CD14-positive monocyte (primary cell): ENCODE measurements at regions not wholly inside any gene's neighbourhood (a gene's known extent, or its start where the extent isn't known, plus 50 kb on each side); places are given as distances from the start of the nearest gene placed in this dataset.

Source experiments
- DNase-seq, 3 donors: peaks; one replicate each; pipeline ENCODE4 v3.0.0-alpha.2; 2011 to 2022
- H2AFZ ChIP-seq: 2 replicates; pipeline ENCODE4 v1.6.0; 2012; ENCODE audit warnings: mild to moderate bottlenecking, low read depth, low read length, inconsistent platforms; ENCODE audit not compliant: insufficient read depth, poor library complexity, severe bottlenecking
- H3K27ac ChIP-seq, 2 donors: 1 replicate in 1 of 2; 2 replicates in 1 of 2; pipeline ENCODE4 v1.5.1; 2012 to 2013; ENCODE audit warnings: low read length in 2 of 2, control low read depth in 1 of 2, inconsistent platforms in 1 of 2, low read depth in 1 of 2, mild to moderate bottlenecking in 1 of 2
- H3K27me3 ChIP-seq, 2 donors: one replicate each; pipeline versions ENCODE4 v1.6.0 to v1.6.1; 2011 to 2013; ENCODE audit warnings: low read length in 2 of 2; ENCODE audit not compliant: control insufficient read depth in 2 of 2, insufficient read depth in 2 of 2
- H3K36me3 ChIP-seq, 2 donors: replicated peaks in 1 of 2; 1 replicate in 1 of 2; 2 replicates in 1 of 2; pipeline versions ENCODE4 v1.5.1 to v1.6.1; 2012 to 2013; ENCODE audit warnings: low read length in 2 of 2, control low read depth in 1 of 2, inconsistent platforms in 1 of 2, mild to moderate bottlenecking in 1 of 2; ENCODE audit not compliant: insufficient read depth in 2 of 2, control insufficient read depth in 1 of 2
- H3K4me1 ChIP-seq, 2 donors: 1 replicate in 1 of 2; 2 replicates in 1 of 2; pipeline versions ENCODE4 v1.5.1 to v1.6.1; 2012 to 2013; ENCODE audit warnings: low read length in 2 of 2, control low read depth in 1 of 2, inconsistent platforms in 1 of 2, mild to moderate bottlenecking in 1 of 2, moderate library complexity in 1 of 2; ENCODE audit not compliant: insufficient read depth in 2 of 2, control insufficient read depth in 1 of 2
- H3K4me2 ChIP-seq: replicated peaks from 2 replicates; pipeline ENCODE3; 2012; ENCODE audit warnings: low read length, moderate library complexity, mild to moderate bottlenecking; ENCODE audit not compliant: poor library complexity, severe bottlenecking; ENCODE audit errors: extremely low read depth
- H3K4me3 ChIP-seq, 3 experiments: fragments of 200-600 bp in 1 of 3; sonication (generic) in 1 of 3; replicated peaks in 1 of 3; 1 replicate in 2 of 3; 2 replicates in 1 of 3; pipeline ENCODE4 v1.5.1; 2011 to 2013; ENCODE audit warnings: low read length in 3 of 3, mild to moderate bottlenecking in 3 of 3, control low read depth in 2 of 3, low read depth in 2 of 3, inconsistent platforms in 1 of 3, moderate library complexity in 1 of 3
- H3K79me2 ChIP-seq: 2 replicates; pipeline ENCODE4 v1.6.0; 2012; ENCODE audit warnings: mild to moderate bottlenecking, control low read depth, inconsistent platforms, low read length, moderate library complexity; ENCODE audit not compliant: insufficient read depth
- H3K9ac ChIP-seq: 2 replicates; pipeline ENCODE4 v1.6.0; 2017; ENCODE audit warnings: low read length, mild to moderate bottlenecking; ENCODE audit not compliant: insufficient read depth, poor library complexity, severe bottlenecking
- H3K9me3 ChIP-seq, 2 donors: replicated peaks in 1 of 2; 1 replicate in 1 of 2; 2 replicates in 1 of 2; pipeline versions ENCODE4 v1.5.1 to v1.6.1; 2012 to 2013; ENCODE audit warnings: low read length in 2 of 2, control low read depth in 1 of 2; ENCODE audit not compliant: control insufficient read depth in 1 of 2, insufficient read depth in 1 of 2
- H4K20me1 ChIP-seq: 2 replicates; pipeline ENCODE4 v1.6.0; 2012; ENCODE audit warnings: mild to moderate bottlenecking, low read length, control low read depth, moderate library complexity; ENCODE audit not compliant: insufficient read depth
- H3K27ac Mint-ChIP-seq, 7 donors: one replicate each; pipeline ENCODE4 v1.8.0; 2020; ENCODE audit warnings: mild to moderate bottlenecking in 7 of 7, mixed read lengths in 7 of 7, moderate library complexity in 6 of 7, inconsistent platforms in 2 of 7
- H3K27me3 Mint-ChIP-seq, 3 donors: one replicate each; pipeline ENCODE4 v1.8.0; 2021 to 2022; ENCODE audit warnings: low read depth in 3 of 3, mild to moderate bottlenecking in 3 of 3, mixed read lengths in 3 of 3, moderate library complexity in 3 of 3, inconsistent platforms in 1 of 3
- H3K36me3 Mint-ChIP-seq, 2 donors: one replicate each; pipeline ENCODE4 v1.8.0; 2020; ENCODE audit warnings: mixed read lengths in 2 of 2, inconsistent platforms in 1 of 2, mild to moderate bottlenecking in 1 of 2
- H3K4me1 Mint-ChIP-seq: one replicate; pipeline ENCODE4 v1.8.0; 2020; ENCODE audit warnings: mild to moderate bottlenecking, mixed read lengths
- H3K4me3 Mint-ChIP-seq, 2 donors: one replicate each; pipeline ENCODE4 v1.8.0; 2020; ENCODE audit warnings: mild to moderate bottlenecking in 2 of 2, mixed read lengths in 2 of 2, moderate library complexity in 1 of 2
- H3K9me3 Mint-ChIP-seq, 7 donors: one replicate each; pipeline ENCODE4 v1.8.0; 2020 to 2022; ENCODE audit warnings: mixed read lengths in 7 of 7, mild to moderate bottlenecking in 6 of 7, moderate library complexity in 6 of 7, inconsistent platforms in 2 of 7
- CTCF ChIP-seq: fragments of 200-600 bp; IDR thresholded peaks from one replicate; pipeline ENCODE4 v1.8.0; 2022; ENCODE audit warnings: antibody characterized with exemption, mild to moderate bottlenecking
- WGBS: methylation state at CpG from one replicate; pipeline ENCODE4 v1.1.5; 2013; ENCODE audit warnings: missing lambda C conversion rate; ENCODE audit not compliant: insufficient coverage; 5-methylcytosine and 5-hydroxymethylcytosine counted together
- intact Hi-C, 2 donors: fragments of 100-400 bp; cut with micrococcal nuclease; formaldehyde crosslinking; loops; one replicate each; pipeline versions ENCODE4 v1.15.0 to v1.15.1; 2023

GRCh38 chrX:64642482-64642881 is 247.2 kb upstream of the MTMR8 start:
- Histone ChIP-seq H3K9me3 (peaks cover 5 to 7% of the 10 kb centered on the region in 2 donors), H3K4me1 (no peaks in the 10 kb centered on the region), H2AFZ (no peak overlapping the region), H4K20me1 (no peaks in the 10 kb centered on the region), H3K4me2 (no peak overlapping the region), H3K4me3 (no peak overlapping the region), H3K27me3 (no peaks in the 10 kb centered on the region), H3K36me3 (no peaks in the 10 kb centered on the region), H3K79me2 (no peaks in the 10 kb centered on the region), H3K27ac (no peak overlapping the region), H3K9ac (no peak overlapping the region)
- Mint-ChIP-seq H3K36me3 (no peaks in the 10 kb centered on the region), H3K9me3 (peaks cover 0 to 9% (median 2%) of the 10 kb centered on the region in 7 donors), H3K4me1 (no peaks in the 10 kb centered on the region), H3K4me3 (no peak overlapping the region), H3K27ac (no peak overlapping the region), H3K27me3 (peaks cover 0 to 2% (median 0%) of the 10 kb centered on the region in 3 donors)
- no peak for TF ChIP-seq CTCF
- WGBS: 100% methylated on average over 2 of the region's 2 CpGs
- no peak for DNase-seq
- intact Hi-C loops: no loop called here
